ENCODE measurements at regions not wholly inside any gene's neighbourhood (a gene's known extent, or its start where the extent isn't known, plus 50 kb on each side); places are given as distances from the start of the nearest gene placed in this dataset.

DNA sequence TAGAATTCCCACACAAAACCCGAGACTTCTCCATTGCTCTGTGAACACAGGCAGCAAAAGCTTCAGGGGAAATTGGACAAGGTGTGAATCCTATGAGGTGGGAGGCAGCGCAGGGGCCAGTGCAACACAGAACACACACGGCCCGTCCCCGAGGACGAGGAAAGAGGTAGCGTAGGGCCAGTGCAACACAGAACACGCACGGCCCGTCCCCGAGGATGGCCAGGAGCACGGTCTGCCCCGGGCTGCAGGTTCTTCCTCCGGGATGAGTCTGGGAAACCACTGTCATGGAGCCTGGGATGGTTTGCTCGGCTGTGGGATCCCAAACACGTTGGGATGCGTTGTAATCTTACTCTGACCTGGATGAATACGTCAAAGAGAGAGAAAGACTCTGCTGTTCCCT lies 432.1 kb downstream of the GLRX3 start:
- DNase-seq = no peak

- no peak for DNase-seq
Observed at GRCh38 chr10:130570074-130570473, 433.9 kb downstream of the GLRX3 start.

- DNase-seq = no peak
Observed at GRCh38 chr10:130571674-130572073, 435.5 kb downstream of the GLRX3 start.

- DNase-seq = no peak
Observed at GRCh38 chr10:130573446-130573845, 437.3 kb downstream of the GLRX3 start.

DNA sequence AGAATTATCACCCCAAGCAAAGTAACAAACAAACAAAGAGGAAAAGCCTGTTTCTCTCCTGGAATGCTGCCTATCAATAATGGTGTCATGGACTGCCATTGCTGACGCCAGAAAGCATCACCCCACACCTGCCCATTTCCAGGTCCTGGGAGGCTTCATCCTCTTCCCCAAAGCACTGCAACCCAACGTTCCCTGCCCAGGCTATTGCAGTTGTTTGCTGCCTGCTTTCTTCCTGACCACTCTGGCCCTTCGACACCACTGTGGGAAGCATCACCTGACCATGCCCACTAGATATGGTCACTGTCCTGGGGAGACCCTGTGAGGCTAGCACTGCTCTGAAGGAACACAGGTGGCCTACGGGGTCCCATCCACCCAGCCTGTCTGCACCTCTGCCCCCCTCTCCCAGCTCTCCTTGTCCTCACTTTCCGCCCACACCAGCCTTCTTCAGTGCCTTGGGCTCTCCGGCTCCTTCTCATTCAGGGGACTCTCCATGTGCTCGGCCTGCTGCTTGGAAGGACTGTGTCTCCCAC lies 439.6 kb downstream of the GLRX3 start:
- no peak for DNase-seq

DNA sequence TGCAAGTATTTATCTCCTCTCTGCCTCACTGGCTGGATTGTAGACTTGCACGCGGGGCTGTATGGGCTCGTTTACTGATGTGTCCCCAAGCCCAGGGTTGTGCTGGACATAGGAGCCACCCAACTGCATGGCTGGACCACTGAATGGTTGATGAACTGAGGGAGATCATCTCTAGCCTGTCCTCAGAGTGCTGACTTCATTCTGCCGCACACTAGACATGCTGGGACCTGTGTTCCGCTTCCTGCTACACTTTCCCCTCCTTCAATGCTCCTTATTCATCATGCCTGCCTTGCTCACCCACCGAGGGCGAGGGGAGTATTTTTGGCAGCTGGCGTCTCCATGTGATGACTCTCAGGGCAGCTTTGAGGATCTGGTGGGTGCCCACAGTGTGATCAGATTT lies 440.2 kb downstream of the GLRX3 start:
- no peak for DNase-seq

GRCh38 chr10:130577039-130577438 lies 440.8 kb downstream of the GLRX3 start:
- DNase-seq = no peak

- no peak for DNase-seq
Observed at GRCh38 chr10:130578532-130579289, 442.5 kb downstream of the GLRX3 start.

GRCh38 chr10:130579913-130580312 lies 443.7 kb downstream of the GLRX3 start:
- DNase-seq = no peak

GRCh38 chr10:130580975-130581374 lies 444.8 kb downstream of the GLRX3 start:
- no peak for DNase-seq

DNA sequence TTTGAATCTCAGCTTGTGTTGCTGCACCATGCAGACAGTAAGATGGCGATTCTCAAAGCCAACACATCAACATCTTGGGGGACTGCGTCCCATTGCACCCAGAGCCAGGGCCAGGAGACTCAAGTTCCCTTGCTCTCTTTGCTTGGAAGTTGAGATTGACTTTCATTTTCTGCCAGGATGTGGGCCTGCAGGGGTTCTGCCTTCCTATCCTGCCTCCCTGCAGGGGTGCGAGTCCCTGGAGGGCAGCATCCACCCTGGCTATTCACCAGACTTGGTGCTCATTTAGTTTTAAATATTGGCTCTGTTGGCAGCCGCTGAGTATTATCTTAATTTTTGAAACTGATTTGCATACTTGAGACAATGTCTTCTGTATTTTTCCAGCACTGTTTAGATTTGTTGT lies 451.5 kb downstream of the GLRX3 start:
- DNase-seq = no peak

- peak; percentile 78 for DNase-seq
Observed at GRCh38 chr10:130606001-130606405, 469.8 kb downstream of the GLRX3 start.

DNA sequence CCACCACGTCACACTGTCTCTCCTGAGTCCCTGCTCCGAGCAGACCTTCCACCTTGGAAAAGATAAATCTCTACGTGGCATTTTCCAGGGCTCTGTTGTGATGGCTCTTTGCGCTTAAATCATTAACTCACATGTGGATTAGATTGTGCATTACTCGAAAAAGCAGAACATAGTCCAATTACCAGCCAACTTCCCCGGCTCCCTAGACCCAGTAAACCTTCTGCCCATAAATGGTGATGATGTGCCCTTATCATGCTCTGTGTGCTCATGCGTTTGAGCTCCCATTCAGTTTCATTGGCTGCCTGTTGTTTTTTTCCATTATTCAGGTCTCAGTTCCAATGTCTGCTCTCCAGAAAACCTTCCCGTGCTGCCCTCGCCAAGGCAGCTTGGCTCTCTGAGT lies 471.2 kb downstream of the GLRX3 start:
- DNase-seq = no peak

GRCh38 chr10:130611239-130611638 lies 475.0 kb downstream of the GLRX3 start:
- no peak for DNase-seq

- DNase-seq = no peak
Observed at GRCh38 chr10:130615457-130615856, 479.3 kb downstream of the GLRX3 start.

DNA sequence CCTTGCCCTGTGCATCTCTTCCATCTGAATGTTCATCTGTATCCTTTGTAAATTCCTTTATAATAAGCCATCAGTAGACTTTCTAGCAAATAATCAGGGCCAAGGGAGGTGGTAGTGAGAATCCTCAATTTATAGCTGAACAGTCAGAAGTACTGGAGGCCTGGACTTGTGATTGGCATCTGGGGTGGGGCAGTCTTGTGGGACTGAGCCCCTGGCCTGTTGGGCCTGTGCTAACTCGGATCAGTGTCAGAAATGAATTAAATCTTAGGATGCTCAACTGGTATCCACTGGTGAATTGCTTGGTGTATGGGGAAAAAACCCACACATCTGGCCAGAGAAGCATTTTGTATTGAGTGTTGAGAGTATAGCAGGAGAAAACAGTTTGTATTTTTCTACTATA lies 481.8 kb downstream of the GLRX3 start:
- no peak for DNase-seq

- no peak for DNase-seq
Observed at GRCh38 chr10:130618647-130619046, 482.5 kb downstream of the GLRX3 start.

DNA sequence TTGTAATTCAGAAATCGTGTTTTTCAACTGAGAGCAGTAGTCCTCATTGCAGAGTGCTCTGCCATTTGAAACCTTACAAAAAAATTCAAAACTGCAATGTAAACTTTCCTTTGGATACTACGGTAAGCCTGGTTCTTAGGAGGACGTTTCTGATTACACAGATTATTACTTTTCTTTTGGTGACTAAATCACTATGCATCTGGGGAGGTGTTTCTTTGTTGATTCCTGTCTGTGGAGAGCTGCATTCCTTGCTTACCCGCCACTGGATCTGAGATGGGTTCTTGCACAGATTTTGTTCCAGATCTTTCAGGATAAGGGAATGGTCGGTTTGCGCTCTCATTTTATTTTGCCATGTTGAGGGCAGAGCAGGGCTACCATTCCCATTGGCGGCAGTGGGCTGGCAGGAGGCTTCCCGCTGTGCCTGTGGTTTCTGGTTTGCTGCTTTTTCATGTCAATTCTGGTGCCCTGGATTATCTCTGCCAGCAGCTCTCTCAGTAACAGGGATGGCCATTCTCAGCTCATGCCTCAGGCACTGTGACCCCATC lies 485.1 kb downstream of the GLRX3 start:
- peak; percentile 21 for DNase-seq

DNA sequence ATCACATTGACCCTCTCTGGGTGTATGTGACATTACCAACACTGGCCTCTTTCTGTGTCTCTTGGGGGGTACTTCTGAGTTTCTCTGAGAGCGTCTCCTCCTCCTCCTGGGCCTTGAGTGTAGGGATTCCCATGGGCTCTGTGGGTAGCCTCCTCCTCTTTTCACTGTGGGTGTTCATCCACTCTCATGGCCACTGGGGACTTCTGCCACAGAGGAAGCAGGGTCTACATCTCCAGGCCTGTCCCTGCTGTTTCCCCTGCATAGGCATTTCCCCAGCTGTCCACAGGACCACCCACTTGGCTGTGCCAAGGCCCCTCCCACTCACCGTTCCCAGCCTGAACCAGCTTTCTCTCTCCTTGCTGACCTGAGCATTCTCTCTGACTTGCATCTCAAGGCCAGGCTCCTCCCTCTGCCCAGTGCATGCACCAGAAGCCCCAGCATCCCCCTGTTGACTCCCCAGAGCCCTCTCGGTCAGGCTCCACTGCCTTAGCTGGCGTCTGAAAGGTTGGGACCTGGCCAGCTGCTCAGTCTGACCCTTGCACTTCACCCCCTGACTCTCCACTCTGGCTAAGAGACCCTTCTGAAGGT lies 487.6 kb downstream of the GLRX3 start:
- DNase-seq = no peak

DNA sequence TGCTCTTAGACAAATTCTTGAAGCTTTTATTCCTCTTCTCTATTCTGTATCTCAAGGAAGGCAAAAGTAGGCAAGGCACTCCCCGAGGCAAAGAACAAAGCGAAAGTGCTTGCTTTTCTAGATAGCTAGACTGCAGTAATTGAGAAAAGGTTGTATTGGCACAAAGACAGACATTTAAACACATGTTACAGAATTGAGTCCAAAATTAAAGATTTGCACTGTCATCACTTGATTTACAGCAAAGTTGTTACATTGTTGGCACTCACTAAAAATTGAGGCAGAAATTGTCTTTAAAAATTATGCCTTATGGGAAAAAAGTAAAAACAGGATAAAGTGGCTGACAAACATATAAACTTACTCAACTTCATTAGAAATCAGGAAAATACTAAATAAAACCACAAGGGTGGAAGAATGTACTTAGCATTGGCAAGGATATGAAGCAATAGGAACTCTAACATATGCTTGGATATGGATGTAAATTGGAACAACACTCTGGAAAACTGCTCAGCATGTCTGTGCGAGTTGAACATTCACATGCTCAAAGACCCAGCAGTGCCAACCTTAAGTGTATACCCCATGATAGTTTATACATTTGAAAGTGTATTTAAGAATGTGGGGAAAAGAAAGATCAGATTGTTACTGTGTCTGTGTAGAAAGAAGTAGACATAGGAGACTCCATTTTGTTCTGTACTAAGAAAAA lies 491.3 kb downstream of the GLRX3 start:
- DNase-seq = no peak

DNA sequence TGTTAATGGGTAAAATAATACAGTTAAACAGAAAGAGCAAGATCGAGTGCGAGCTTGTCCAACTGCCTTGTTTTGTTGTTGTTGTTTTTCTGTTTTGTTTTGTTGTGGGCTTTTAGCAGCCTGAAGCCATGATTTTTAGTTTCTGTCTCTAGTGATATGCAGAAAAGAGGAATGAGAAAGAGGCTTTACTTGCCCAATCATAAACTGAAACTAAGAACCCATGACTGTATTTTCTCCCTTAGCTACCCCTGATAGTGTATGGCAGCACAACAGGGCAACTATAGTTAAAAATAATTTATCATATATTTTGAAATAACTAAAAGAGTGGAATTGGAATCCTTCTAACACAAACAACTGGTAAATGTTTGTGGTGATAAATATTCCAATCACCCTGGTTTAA lies 493.9 kb downstream of the GLRX3 start:
- DNase-seq = no peak

GRCh38 chr10:130631142-130632096 lies 495.2 kb downstream of the GLRX3 start:
- no peak for DNase-seq

Data from retina (tissue), 1 donor.